22Rv1 (cell line): ENCODE measurements at regions not wholly inside any gene's neighbourhood (a gene's known extent, or its start where the extent isn't known, plus 50 kb on each side); places are given as distances from the start of the nearest gene placed in this dataset.

Experiments used
- H3K27ac ChIP-seq: fragments of 450-650 bp; 2 replicates; pipeline ENCODE4 v1.5.1; 2017
- CTCF ChIP-seq: fragments of 450-650 bp; IDR thresholded peaks from 2 replicates; pipeline ENCODE4 v1.5.1; 2017; ENCODE audit warnings: mild to moderate bottlenecking
- ZFX ChIP-seq: fragments of 450-650 bp; IDR thresholded peaks from 2 replicates; pipeline ENCODE4 v1.6.1; 2017; ENCODE audit warnings: antibody characterized with exemption, borderline replicate concordance

- TF ChIP-seq CTCF (no peak), ZFX (no peak)
- H3K27ac ChIP-seq = no peak overlapping the region
Observed at GRCh38 chr11:119501777-119502405, 78.9 kb upstream of the THY1 start.

GRCh38 chr11:119497717-119498116 lies 74.7 kb upstream of the THY1 start:
- no peak overlapping the region for H3K27ac ChIP-seq
- TF ChIP-seq CTCF (no peak), ZFX (no peak)

GRCh38 chr11:119496997-119497396 lies 74.0 kb upstream of the THY1 start:
- H3K27ac ChIP-seq = no peak overlapping the region
- TF ChIP-seq ZFX = no peak
- no peak for TF ChIP-seq CTCF

- no peak overlapping the region for H3K27ac ChIP-seq
- TF ChIP-seq CTCF = no peak
- TF ChIP-seq ZFX = no peak
Observed at GRCh38 chr11:119496469-119496868, 73.5 kb upstream of the THY1 start.

- TF ChIP-seq CTCF (no peak), ZFX (no peak)
Observed at GRCh38 chr11:119493712-119494111, 70.7 kb upstream of the THY1 start.

GRCh38 chr11:119491753-119492510 lies 69.0 kb upstream of the THY1 start:
- TF ChIP-seq CTCF (peak; percentile 23; the same call in 1 of the 2 replicates), ZFX (no peak)
- no peak overlapping the region for H3K27ac ChIP-seq

More at GRCh38 chr11:119493712-119494111, 70.7 kb upstream of the THY1 start:
- H3K27ac ChIP-seq = no peak overlapping the region
